ENCODE measurements at regions not wholly inside any gene's neighbourhood (a gene's known extent, or its start where the extent isn't known, plus 50 kb on each side); places are given as distances from the start of the nearest gene placed in this dataset.
A peak's percentile ranks its signal among the peaks of the same experiment; 100 is the strongest.

GRCh38 chr3:115403786-115404185 is 219.5 kb upstream of the GAP43 start:
- no peak for TF ChIP-seq GATA2 (IDR thresholded peaks at IDR 0.05; ENCODE audit: low read depth, low read length)
- TF ChIP-seq GATA3 (IDR thresholded peaks at IDR 0.05; ENCODE audit: low read depth, low read length) = no peak

GRCh38 chr3:115409596-115409995 is 213.7 kb upstream of the GAP43 start:
- TF ChIP-seq GATA3 (IDR thresholded peaks at IDR 0.05; ENCODE audit: low read depth, low read length) = no peak
- no peak for TF ChIP-seq GATA2 (IDR thresholded peaks at IDR 0.05; ENCODE audit: low read depth, low read length)

GRCh38 chr3:115415246-115415996 is 207.9 kb upstream of the GAP43 start:
- TF ChIP-seq GATA2 (IDR thresholded peaks at IDR 0.05; ENCODE audit: low read depth, low read length) = no peak
- no peak for TF ChIP-seq GATA3 (IDR thresholded peaks at IDR 0.05; ENCODE audit: low read depth, low read length)

- TF ChIP-seq GATA2 (IDR thresholded peaks at IDR 0.05; ENCODE audit: low read depth, low read length) (no peak), GATA3 (IDR thresholded peaks at IDR 0.05; ENCODE audit: low read depth, low read length) (no peak)
Measured at GRCh38 chr3:115418583-115418982, 204.7 kb upstream of the GAP43 start.

- TF ChIP-seq GATA2 (IDR thresholded peaks at IDR 0.05; ENCODE audit: low read depth, low read length) (no peak), GATA3 (IDR thresholded peaks at IDR 0.05; ENCODE audit: low read depth, low read length) (0 out of 2 replicates have a peak, but pooled peaks have one; percentile 19)
Measured at GRCh38 chr3:115420086-115420485, 203.2 kb upstream of the GAP43 start.

- no peak for TF ChIP-seq GATA3 (IDR thresholded peaks at IDR 0.05; ENCODE audit: low read depth, low read length)
- TF ChIP-seq GATA2 (IDR thresholded peaks at IDR 0.05; ENCODE audit: low read depth, low read length) = no peak
Measured at GRCh38 chr3:115423170-115423569, 200.1 kb upstream of the GAP43 start.

GRCh38 chr3:115428841-115429240 is 194.5 kb upstream of the GAP43 start:
- TF ChIP-seq GATA2 (IDR thresholded peaks at IDR 0.05; ENCODE audit: low read depth, low read length) (no peak), GATA3 (IDR thresholded peaks at IDR 0.05; ENCODE audit: low read depth, low read length) (no peak)

- no peak for TF ChIP-seq GATA2 (IDR thresholded peaks at IDR 0.05; ENCODE audit: low read depth, low read length)
Measured at GRCh38 chr3:115436767-115437301, 186.5 kb upstream of the GAP43 start.

- no peak for TF ChIP-seq GATA3 (IDR thresholded peaks at IDR 0.05; ENCODE audit: low read depth, low read length)
- no peak for TF ChIP-seq GATA2 (IDR thresholded peaks at IDR 0.05; ENCODE audit: low read depth, low read length)
Measured at GRCh38 chr3:115438799-115439198, 184.5 kb upstream of the GAP43 start.

- TF ChIP-seq GATA3 (IDR thresholded peaks at IDR 0.05; ENCODE audit: low read depth, low read length) (no peak), GATA2 (IDR thresholded peaks at IDR 0.05; ENCODE audit: low read depth, low read length) (no peak)
Measured at GRCh38 chr3:115445559-115445958, 177.8 kb upstream of the GAP43 start.

GRCh38 chr3:115448851-115449250 is 174.5 kb upstream of the GAP43 start:
- TF ChIP-seq GATA2 (IDR thresholded peaks at IDR 0.05; ENCODE audit: low read depth, low read length) (no peak), GATA3 (IDR thresholded peaks at IDR 0.05; ENCODE audit: low read depth, low read length) (no peak)

- TF ChIP-seq GATA2 (IDR thresholded peaks at IDR 0.05; ENCODE audit: low read depth, low read length) (no peak), GATA3 (IDR thresholded peaks at IDR 0.05; ENCODE audit: low read depth, low read length) (no peak)
Measured at GRCh38 chr3:115450036-115450435, 173.3 kb upstream of the GAP43 start.

- no peak for TF ChIP-seq GATA2 (IDR thresholded peaks at IDR 0.05; ENCODE audit: low read depth, low read length)
- no peak for TF ChIP-seq GATA3 (IDR thresholded peaks at IDR 0.05; ENCODE audit: low read depth, low read length)
Measured at GRCh38 chr3:115464036-115464435, 159.3 kb upstream of the GAP43 start.

GRCh38 chr3:115469649-115470048 is 153.7 kb upstream of the GAP43 start:
- TF ChIP-seq GATA2 (IDR thresholded peaks at IDR 0.05; ENCODE audit: low read depth, low read length) (no peak), GATA3 (IDR thresholded peaks at IDR 0.05; ENCODE audit: low read depth, low read length) (no peak)

GRCh38 chr3:115470254-115470653 is 153.1 kb upstream of the GAP43 start:
- TF ChIP-seq GATA3 (IDR thresholded peaks at IDR 0.05; ENCODE audit: low read depth, low read length) (no peak), GATA2 (IDR thresholded peaks at IDR 0.05; ENCODE audit: low read depth, low read length) (no peak)

Measured in SH-SY5Y (cell line).